ENCODE measurements at regions not wholly inside any gene's neighbourhood (a gene's known extent, or its start where the extent isn't known, plus 50 kb on each side); places are given as distances from the start of the nearest gene placed in this dataset.
"Not testable (repeated sequence)": the region's sequence is repeated elsewhere in the genome, so short reads cannot be mapped to it uniquely, and the experiment has no call there.

DNA sequence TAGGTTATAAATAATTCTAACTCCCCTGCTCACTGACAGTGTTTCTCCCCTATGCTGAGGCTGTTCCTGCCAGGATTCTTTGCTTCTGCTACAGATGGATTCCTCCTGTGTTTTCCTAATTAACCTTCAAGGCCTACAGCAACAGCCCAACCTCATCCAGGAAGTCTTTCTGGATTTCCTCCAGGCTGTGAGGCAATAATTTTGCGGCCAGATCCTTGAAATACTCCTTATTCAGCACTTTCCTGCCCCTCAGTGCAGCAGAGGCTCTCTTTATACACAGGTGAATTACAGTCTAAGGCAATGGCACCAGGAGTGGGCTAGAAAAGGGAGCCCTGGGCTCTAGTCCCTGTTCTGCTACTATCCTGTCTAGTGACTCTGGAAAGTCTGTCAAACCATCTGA lies 102.1 kb upstream of the PRSS12 start:
- not testable (repeated sequence) for H3K9me3 ChIP-seq (ENCODE audit: insufficient read depth, low read depth, low read length); H3K27ac ChIP-seq (ENCODE audit: low read length); H3K4me1 ChIP-seq (ENCODE audit: insufficient read depth, low read length)

DNA sequence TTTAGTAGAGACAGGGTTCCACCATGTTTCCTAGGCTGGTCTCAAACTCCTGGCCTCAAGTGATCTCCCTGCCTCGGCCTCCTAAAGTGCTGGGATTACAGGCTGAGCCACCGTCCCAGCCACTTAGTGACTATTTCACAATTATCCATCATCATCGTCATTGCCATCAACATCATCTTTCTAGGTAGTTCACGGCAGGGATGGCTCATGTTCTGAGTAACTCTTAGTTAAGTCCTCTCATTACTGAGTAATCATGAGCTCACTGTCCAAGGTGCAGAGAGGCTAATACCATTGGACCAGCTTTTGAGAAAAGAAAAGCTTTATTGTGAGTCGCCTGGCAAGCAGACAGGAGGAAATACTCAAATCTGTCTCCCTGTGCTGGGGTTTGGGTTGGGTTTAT lies 108.6 kb upstream of the PRSS12 start:
- H3K4me3 ChIP-seq (ENCODE audit: low read length); H3K36me3 ChIP-seq (ENCODE audit: insufficient read depth, low read depth, low read length); H3K9ac ChIP-seq (ENCODE audit: low read depth, low read length); H3K27ac ChIP-seq (ENCODE audit: low read length); H3K27me3 ChIP-seq (ENCODE audit: insufficient read depth, low read length); H3K9me3 ChIP-seq (ENCODE audit: insufficient read depth, low read depth, low read length); H3K4me1 ChIP-seq (ENCODE audit: insufficient read depth, low read length): not testable (repeated sequence)

More for the DNA sequence above, 102.1 kb upstream of the PRSS12 start:
- H3K36me3 ChIP-seq (ENCODE audit: insufficient read depth, low read depth, low read length); H3K27me3 ChIP-seq (ENCODE audit: insufficient read depth, low read length); H3K9ac ChIP-seq (ENCODE audit: low read depth, low read length); H3K4me3 ChIP-seq (ENCODE audit: low read length): not testable (repeated sequence)

DNA sequence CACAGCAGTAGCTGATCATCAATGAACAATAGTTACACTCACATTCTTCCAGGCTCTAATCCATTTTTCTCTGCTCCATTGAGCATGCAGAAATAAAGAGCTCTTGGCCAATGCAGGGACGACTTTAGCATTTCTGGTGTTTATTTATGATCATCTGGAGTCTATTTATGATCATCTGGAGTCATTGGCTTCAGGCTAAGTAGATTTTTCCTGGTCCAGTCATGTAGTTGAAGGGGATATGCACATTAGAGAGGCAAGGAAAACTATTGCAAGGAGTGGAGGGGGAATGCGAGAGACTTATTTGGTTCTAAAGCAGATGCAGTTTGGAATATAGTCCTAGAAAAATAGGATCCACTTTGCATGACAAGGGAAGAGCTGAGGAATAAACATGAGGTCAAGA lies 113.0 kb upstream of the PRSS12 start:
- H3K9me3 ChIP-seq (ENCODE audit: insufficient read depth, low read depth, low read length); H3K36me3 ChIP-seq (ENCODE audit: insufficient read depth, low read depth, low read length); H3K4me1 ChIP-seq (ENCODE audit: insufficient read depth, low read length); H3K27me3 ChIP-seq (ENCODE audit: insufficient read depth, low read length); H3K27ac ChIP-seq (ENCODE audit: low read length); H3K9ac ChIP-seq (ENCODE audit: low read depth, low read length); H3K4me3 ChIP-seq (ENCODE audit: low read length): not testable (repeated sequence)

DNA sequence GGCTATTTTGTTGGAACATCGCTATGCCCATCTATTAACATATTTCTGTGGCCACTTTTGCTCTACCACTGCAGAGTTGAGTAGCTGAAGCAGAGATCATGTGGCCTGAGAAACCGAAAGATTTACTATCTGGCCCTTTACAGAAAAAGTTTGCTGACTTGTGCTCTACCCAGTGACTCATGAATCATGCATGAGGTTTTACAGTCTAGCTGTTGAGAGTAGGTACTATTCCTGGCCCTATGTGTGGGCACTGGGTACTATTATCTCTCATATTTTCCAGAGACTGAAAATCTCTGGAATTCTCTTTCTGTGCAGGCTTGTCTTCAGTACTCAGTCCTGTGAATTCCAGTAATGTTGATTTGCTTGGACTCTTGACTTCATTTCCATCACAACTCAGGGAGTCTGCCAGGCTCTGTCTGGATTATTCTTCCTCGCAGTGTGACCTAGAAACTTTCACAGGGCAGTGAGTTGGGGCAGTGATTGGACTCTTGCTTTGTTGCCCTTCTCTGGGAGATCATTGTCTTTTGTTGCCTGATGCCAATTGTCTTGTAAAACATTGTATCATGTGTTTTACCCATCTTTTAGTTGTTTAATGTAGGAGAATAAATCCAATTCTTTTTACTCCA lies 121.3 kb upstream of the PRSS12 start:
- H3K36me3 ChIP-seq (ENCODE audit: insufficient read depth, low read depth, low read length); H3K27me3 ChIP-seq (ENCODE audit: insufficient read depth, low read length); H3K9me3 ChIP-seq (ENCODE audit: insufficient read depth, low read depth, low read length); H3K4me1 ChIP-seq (ENCODE audit: insufficient read depth, low read length); H3K9ac ChIP-seq (ENCODE audit: low read depth, low read length); H3K27ac ChIP-seq (ENCODE audit: low read length); H3K4me3 ChIP-seq (ENCODE audit: low read length): not testable (repeated sequence)

DNA sequence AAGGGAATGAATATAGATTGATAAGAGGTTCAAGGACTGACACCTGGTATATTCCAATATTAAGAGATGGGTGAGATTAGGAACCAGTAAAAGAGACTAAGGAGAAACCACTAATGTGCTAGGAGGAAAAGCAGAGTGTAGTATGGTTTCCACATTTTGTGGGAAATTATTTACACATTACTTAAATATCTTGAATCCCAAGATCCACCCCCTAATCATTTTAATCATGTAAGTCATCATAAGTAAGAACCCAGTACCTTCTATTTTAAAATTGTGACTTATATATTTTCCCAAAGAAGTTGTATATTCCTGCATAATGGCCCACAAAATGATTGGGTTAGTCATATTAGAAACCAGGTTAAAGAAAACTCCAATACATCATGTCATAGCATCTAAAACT lies 122.0 kb upstream of the PRSS12 start:
- not testable (repeated sequence) for H3K4me3 ChIP-seq (ENCODE audit: low read length); H3K9me3 ChIP-seq (ENCODE audit: insufficient read depth, low read depth, low read length); H3K27ac ChIP-seq (ENCODE audit: low read length); H3K9ac ChIP-seq (ENCODE audit: low read depth, low read length); H3K27me3 ChIP-seq (ENCODE audit: insufficient read depth, low read length); H3K4me1 ChIP-seq (ENCODE audit: insufficient read depth, low read length); H3K36me3 ChIP-seq (ENCODE audit: insufficient read depth, low read depth, low read length)

DNA sequence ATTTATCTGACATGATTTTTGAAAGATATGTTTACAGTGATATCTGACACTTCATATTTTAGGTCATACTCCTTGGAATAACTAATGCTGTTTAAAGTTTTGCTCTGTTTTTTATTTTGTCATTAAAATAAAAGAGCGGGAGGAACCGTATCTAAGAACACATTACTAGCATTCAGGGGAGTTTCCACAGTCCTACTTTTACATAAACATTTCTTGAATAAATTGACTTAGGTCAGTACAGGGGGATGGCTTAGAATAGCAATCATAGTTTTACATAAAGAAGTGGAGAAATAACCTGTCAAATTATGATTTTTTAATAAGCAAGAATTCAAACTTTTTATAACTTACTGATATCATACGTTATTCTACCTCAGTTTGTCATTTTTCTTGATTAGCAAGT lies 123.1 kb upstream of the PRSS12 start:
- H3K9me3 ChIP-seq (ENCODE audit: insufficient read depth, low read depth, low read length); H3K27ac ChIP-seq (ENCODE audit: low read length); H3K9ac ChIP-seq (ENCODE audit: low read depth, low read length); H3K27me3 ChIP-seq (ENCODE audit: insufficient read depth, low read length); H3K4me3 ChIP-seq (ENCODE audit: low read length); H3K36me3 ChIP-seq (ENCODE audit: insufficient read depth, low read depth, low read length); H3K4me1 ChIP-seq (ENCODE audit: insufficient read depth, low read length): not testable (repeated sequence)

DNA sequence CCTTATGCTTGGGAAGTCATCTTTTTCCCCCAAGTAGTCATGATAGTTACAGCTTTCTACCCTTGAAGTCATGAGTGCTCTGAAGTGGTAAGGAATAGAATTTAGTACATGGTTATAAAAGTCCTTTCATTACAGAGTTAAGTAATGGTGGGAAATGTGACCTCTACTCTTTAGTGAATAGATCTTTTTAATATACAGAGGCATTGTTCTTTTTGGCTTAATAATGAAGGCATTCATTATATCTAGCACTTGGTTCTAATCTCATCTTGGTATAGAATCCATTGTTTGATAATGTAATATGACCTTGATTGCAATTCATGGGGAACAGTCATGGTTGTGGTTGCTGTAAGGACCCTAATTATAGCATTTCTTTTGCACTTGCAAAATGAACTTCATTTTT lies 125.0 kb upstream of the PRSS12 start:
- H3K27ac ChIP-seq (ENCODE audit: low read length); H3K9me3 ChIP-seq (ENCODE audit: insufficient read depth, low read depth, low read length); H3K4me3 ChIP-seq (ENCODE audit: low read length); H3K4me1 ChIP-seq (ENCODE audit: insufficient read depth, low read length); H3K27me3 ChIP-seq (ENCODE audit: insufficient read depth, low read length); H3K9ac ChIP-seq (ENCODE audit: low read depth, low read length); H3K36me3 ChIP-seq (ENCODE audit: insufficient read depth, low read depth, low read length): not testable (repeated sequence)

DNA sequence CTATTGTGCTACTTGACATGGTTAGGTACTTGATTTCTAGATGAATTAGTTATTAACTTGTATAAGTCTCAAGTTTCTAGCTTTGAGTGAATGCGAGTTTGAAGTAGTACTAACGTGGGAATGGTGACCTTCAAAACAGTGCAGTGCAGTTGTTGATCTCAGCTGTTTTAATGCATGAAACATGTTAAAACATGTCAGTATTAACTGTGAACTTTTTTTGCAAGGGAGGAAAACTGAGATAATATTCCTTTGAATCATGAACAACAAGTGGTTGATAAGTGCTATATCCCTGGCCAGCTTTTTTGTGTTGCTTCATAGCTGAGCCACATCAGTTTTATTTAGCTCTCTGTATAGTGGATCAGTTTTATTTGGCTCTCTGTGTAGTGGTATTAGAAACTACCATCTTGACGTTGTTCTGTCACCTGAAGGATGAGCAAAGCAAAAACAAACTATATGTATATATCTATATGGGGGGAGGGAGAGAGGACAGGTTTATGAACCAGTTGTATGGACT lies 133.1 kb upstream of the PRSS12 start:
- H3K9me3 ChIP-seq (ENCODE audit: insufficient read depth, low read depth, low read length); H3K4me1 ChIP-seq (ENCODE audit: insufficient read depth, low read length); H3K9ac ChIP-seq (ENCODE audit: low read depth, low read length); H3K27me3 ChIP-seq (ENCODE audit: insufficient read depth, low read length); H3K4me3 ChIP-seq (ENCODE audit: low read length); H3K36me3 ChIP-seq (ENCODE audit: insufficient read depth, low read depth, low read length); H3K27ac ChIP-seq (ENCODE audit: low read length): not testable (repeated sequence)

DNA sequence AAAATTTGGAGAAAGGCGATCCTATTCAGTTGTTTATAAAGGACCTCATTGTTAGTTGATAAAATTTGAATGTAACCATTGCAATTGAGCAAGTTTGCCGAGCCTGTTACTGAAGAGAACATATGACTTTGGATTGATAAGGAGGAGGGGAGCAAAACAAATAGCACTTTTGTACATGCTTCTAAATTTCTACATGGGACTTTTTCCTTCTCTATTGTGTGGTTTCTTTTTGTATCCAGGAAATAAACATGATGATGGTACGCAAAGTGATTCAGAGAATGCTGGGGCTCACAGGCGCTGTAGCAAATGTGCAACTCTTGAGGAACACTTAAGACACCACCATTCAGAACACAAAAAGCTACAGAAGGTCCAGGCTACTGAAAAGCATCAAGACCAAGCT lies 140.2 kb upstream of the PRSS12 start:
- H3K4me3 ChIP-seq (ENCODE audit: low read length); H3K9me3 ChIP-seq (ENCODE audit: insufficient read depth, low read depth, low read length); H3K27ac ChIP-seq (ENCODE audit: low read length): not testable (repeated sequence)

DNA sequence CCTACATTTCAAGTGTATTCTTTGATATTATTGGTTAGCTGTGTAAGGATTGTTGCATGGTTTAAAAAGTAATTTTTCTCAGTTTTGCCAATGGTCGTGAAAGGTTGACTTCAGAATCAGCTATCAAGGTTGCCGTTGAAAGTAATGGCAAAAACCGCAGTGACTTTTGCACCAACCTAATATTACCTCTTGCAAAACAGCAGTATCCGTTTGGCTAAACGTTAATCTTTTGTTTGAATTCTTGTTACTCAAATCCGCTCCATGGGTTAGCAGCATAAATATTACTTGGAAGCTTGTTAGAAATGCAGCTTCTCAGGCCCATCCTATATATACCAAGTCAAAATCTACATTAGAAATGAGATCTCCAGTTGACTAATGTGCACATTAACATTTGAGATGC lies 141.6 kb upstream of the PRSS12 start:
- not testable (repeated sequence) for H3K27ac ChIP-seq (ENCODE audit: low read length); H3K9me3 ChIP-seq (ENCODE audit: insufficient read depth, low read depth, low read length); H3K36me3 ChIP-seq (ENCODE audit: insufficient read depth, low read depth, low read length); H3K4me3 ChIP-seq (ENCODE audit: low read length); H3K27me3 ChIP-seq (ENCODE audit: insufficient read depth, low read length); H3K4me1 ChIP-seq (ENCODE audit: insufficient read depth, low read length); H3K9ac ChIP-seq (ENCODE audit: low read depth, low read length)

More for the DNA sequence above, 140.2 kb upstream of the PRSS12 start:
- H3K36me3 ChIP-seq (ENCODE audit: insufficient read depth, low read depth, low read length); H3K4me1 ChIP-seq (ENCODE audit: insufficient read depth, low read length); H3K9ac ChIP-seq (ENCODE audit: low read depth, low read length); H3K27me3 ChIP-seq (ENCODE audit: insufficient read depth, low read length): not testable (repeated sequence)

DNA sequence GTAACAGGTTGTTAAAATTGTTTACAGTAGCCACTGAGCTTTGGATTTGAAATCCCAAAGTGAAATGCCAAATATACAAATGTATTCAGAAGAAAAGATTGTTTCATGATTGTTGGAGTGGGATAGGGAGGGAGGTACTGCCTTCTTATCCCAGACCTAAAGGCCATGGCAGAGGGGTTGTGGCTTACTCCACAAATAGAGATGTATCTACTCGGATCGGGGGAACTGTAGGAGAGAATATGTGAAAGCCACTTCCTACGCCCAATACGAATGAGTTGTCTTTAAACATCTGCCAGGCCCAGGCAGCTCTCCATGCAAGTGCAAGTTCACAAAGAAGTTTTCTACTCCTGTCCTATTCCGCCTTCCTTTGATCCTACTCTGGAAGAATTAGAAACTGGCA lies 150.2 kb upstream of the PRSS12 start:
- not testable (repeated sequence) for H3K27ac ChIP-seq (ENCODE audit: low read length); H3K4me3 ChIP-seq (ENCODE audit: low read length); H3K9ac ChIP-seq (ENCODE audit: low read depth, low read length); H3K9me3 ChIP-seq (ENCODE audit: insufficient read depth, low read depth, low read length); H3K27me3 ChIP-seq (ENCODE audit: insufficient read depth, low read length); H3K4me1 ChIP-seq (ENCODE audit: insufficient read depth, low read length); H3K36me3 ChIP-seq (ENCODE audit: insufficient read depth, low read depth, low read length)

DNA sequence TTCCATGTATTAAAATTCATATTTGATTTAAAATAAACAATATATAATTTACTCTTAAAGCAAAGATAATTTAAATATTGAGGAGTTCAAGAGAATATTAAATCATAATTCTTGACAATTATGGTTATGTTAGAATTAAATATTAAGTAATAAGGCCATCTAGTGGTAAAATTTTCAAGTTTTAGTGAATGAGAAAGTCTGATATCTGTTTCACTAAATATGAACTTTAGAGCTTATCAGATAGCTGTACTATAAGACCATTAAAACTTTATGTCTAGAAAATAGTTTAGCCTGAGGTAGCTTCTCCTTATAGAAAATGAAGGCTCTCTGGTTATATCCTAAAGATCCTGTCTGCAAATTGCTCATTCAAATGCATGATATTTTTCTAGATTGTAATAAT lies 152.1 kb upstream of the PRSS12 start:
- H3K9ac ChIP-seq (ENCODE audit: low read depth, low read length); H3K4me3 ChIP-seq (ENCODE audit: low read length); H3K27me3 ChIP-seq (ENCODE audit: insufficient read depth, low read length); H3K36me3 ChIP-seq (ENCODE audit: insufficient read depth, low read depth, low read length); H3K4me1 ChIP-seq (ENCODE audit: insufficient read depth, low read length); H3K27ac ChIP-seq (ENCODE audit: low read length); H3K9me3 ChIP-seq (ENCODE audit: insufficient read depth, low read depth, low read length): not testable (repeated sequence)

DNA sequence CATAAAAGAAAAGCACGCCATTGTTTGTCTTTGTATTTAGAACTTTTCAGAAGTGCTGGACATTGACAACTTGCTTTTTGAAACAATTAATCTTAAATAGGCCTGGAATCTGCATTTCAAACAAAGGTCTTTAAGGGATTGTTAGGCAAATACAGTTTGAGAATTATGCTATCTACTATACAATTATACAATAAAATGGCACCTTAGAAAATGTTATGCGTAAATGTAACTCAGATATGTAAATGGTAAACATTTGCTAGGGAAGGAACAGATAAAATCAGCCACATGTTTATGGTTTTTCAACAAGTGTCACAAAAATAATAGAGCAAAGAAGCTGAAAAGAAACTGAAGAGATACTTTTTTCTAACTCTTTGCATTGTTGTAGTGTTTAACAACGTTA lies 152.7 kb upstream of the PRSS12 start:
- not testable (repeated sequence) for H3K4me3 ChIP-seq (ENCODE audit: low read length); H3K4me1 ChIP-seq (ENCODE audit: insufficient read depth, low read length)

More for the DNA sequence above, 152.7 kb upstream of the PRSS12 start:
- not testable (repeated sequence) for H3K27me3 ChIP-seq (ENCODE audit: insufficient read depth, low read length); H3K27ac ChIP-seq (ENCODE audit: low read length); H3K9ac ChIP-seq (ENCODE audit: low read depth, low read length); H3K9me3 ChIP-seq (ENCODE audit: insufficient read depth, low read depth, low read length); H3K36me3 ChIP-seq (ENCODE audit: insufficient read depth, low read depth, low read length)
